Right cardiac atrium (tissue), 5 donors: ENCODE measurements at regions not wholly inside any gene's neighbourhood (a gene's known extent, or its start where the extent isn't known, plus 50 kb on each side); places are given as distances from the start of the nearest gene placed in this dataset.

Experiments
- ATAC-seq, 2 donors: fragments of 200-7000 bp; cut with Tn5 transposase; one replicate each; pipeline versions ENCODE4 v1.8.0 to v1.9.1; 2020; ENCODE audit warnings: moderate library complexity in 2 of 2, mild to moderate bottlenecking in 1 of 2
- DNase-seq, 3 donors: peaks; one replicate each; pipeline ENCODE4 v3.0.0-alpha.2; 2020
- H3K27ac ChIP-seq: one replicate; pipeline ENCODE4 v1.5.1; 2013; ENCODE audit warnings: mild to moderate bottlenecking, low read length, control low read depth, moderate library complexity
- H3K27me3 ChIP-seq: one replicate; pipeline ENCODE4 v1.6.1; 2013; ENCODE audit not compliant: control insufficient read depth, insufficient read depth
- H3K4me1 ChIP-seq: one replicate; pipeline ENCODE4 v1.6.1; 2013; ENCODE audit warnings: low read length; ENCODE audit not compliant: control insufficient read depth, insufficient read depth
- H3K4me3 ChIP-seq: one replicate; pipeline ENCODE4 v1.5.1; 2013; ENCODE audit warnings: low read length, control low read depth
- H3K9me3 ChIP-seq: one replicate; pipeline ENCODE4 v1.6.1; 2013; ENCODE audit warnings: low read length; ENCODE audit not compliant: control insufficient read depth
- WGBS: extraction: QIAGEN DNeasy Blood & Tissue Kit; methylation state at CpG from one replicate; pipeline ENCODE4 v1.1.7; 2013; 5-methylcytosine and 5-hydroxymethylcytosine counted together
- intact Hi-C, 4 donors: fragments of 100-400 bp; cut with DNase I; formaldehyde crosslinking; loops; one replicate each; pipeline versions ENCODE4 v1.11.0 to v1.14.0; 2022 to 2023
- donor health status: healthy with polysubstance abuse.
- donor health status: DM: no; HTN: yes; CAD: no.
- donor health status: DM: no; HTN: no; CAD: no.
- donor health status: DM: no; HTN: yes; CAD: no; lungs with severe emphysema.
- donor health status: DM: yes; HTN: yes; CAD: no.

- Histone ChIP-seq H3K4me1 (no peaks in the 10 kb centered on the region), H3K9me3 (no peaks in the 10 kb centered on the region), H3K27ac (no peak overlapping the region), H3K4me3 (no peak overlapping the region), H3K27me3 (no peaks in the 10 kb centered on the region)
- WGBS = 82% methylated on average over 9 of the region's 9 CpGs
- DNase-seq (no peak), ATAC-seq (no peak)
- intact Hi-C loops = no loop called here
Observed at GRCh38 chr4:32216502-32216901, 1496.3 kb downstream of the PCDH7 start.

- Histone ChIP-seq H3K27ac (no peak overlapping the region), H3K27me3 (no peaks in the 10 kb centered on the region), H3K9me3 (no peaks in the 10 kb centered on the region), H3K4me3 (no peak overlapping the region), H3K4me1 (no peaks in the 10 kb centered on the region)
- WGBS = 76% methylated on average over 3 of the region's 3 CpGs
- DNase-seq (no peak), ATAC-seq (no peak)
- intact Hi-C loops = no loop called here
Observed at GRCh38 chr4:32219306-32220075, 1499.3 kb downstream of the PCDH7 start.

GRCh38 chr4:32226204-32226603 lies 1506.0 kb downstream of the PCDH7 start:
- H3K27me3 ChIP-seq = no peaks in the 10 kb centered on the region
- intact Hi-C loops = no loop called here

GRCh38 chr4:32226733-32227132 lies 1506.6 kb downstream of the PCDH7 start:
- Histone ChIP-seq H3K9me3 (no peaks in the 10 kb centered on the region), H3K4me1 (no peaks in the 10 kb centered on the region), H3K4me3 (no peak overlapping the region), H3K27me3 (no peaks in the 10 kb centered on the region), H3K27ac (no peak overlapping the region)
- intact Hi-C loops = no loop called here
- DNase-seq = no peak
- WGBS = 72% methylated on average over 2 of the region's 2 CpGs
- ATAC-seq = no peak

More at GRCh38 chr4:32226204-32226603, 1506.0 kb downstream of the PCDH7 start:
- Histone ChIP-seq H3K4me1 (no peaks in the 10 kb centered on the region), H3K27ac (no peak overlapping the region), H3K9me3 (no peaks in the 10 kb centered on the region), H3K4me3 (no peak overlapping the region)
- DNase-seq (no peak), ATAC-seq (no peak)

GRCh38 chr4:32243926-32244325 lies 1523.8 kb downstream of the PCDH7 start:
- DNase-seq (no peak), ATAC-seq (no peak)
- WGBS = 72% methylated on average over 3 of the region's 3 CpGs
- H3K27ac ChIP-seq = no peak overlapping the region
- no peaks in the 10 kb centered on the region for H3K9me3 ChIP-seq
- no peak overlapping the region for H3K4me3 ChIP-seq
- intact Hi-C loops = no loop called here
- no peaks in the 10 kb centered on the region for H3K27me3 ChIP-seq
- no peaks in the 10 kb centered on the region for H3K4me1 ChIP-seq

- DNase-seq (no peak), ATAC-seq (no peak)
- no peaks in the 10 kb centered on the region for H3K4me1 ChIP-seq
- 40% methylated on average over 2 of the region's 2 CpGs for WGBS
- no peak overlapping the region for H3K4me3 ChIP-seq
- H3K9me3 ChIP-seq = no peaks in the 10 kb centered on the region
- intact Hi-C loops = no loop called here
- no peak overlapping the region for H3K27ac ChIP-seq
- H3K27me3 ChIP-seq = no peaks in the 10 kb centered on the region
Observed at GRCh38 chr4:32249040-32249439, 1528.9 kb downstream of the PCDH7 start.

- Histone ChIP-seq H3K27me3 (no peaks in the 10 kb centered on the region), H3K4me1 (no peaks in the 10 kb centered on the region), H3K27ac (no peak overlapping the region), H3K9me3 (no peaks in the 10 kb centered on the region), H3K4me3 (no peak overlapping the region)
- ATAC-seq = no peak
- WGBS = 95% methylated on average over 1 of the region's 1 CpG
- DNase-seq = no peak
- intact Hi-C loops = no loop called here
Observed at GRCh38 chr4:32251126-32251525, 1531.0 kb downstream of the PCDH7 start.

- no peak overlapping the region for H3K4me3 ChIP-seq
- no peaks in the 10 kb centered on the region for H3K27me3 ChIP-seq
- DNase-seq (no peak), ATAC-seq (no peak)
- no peaks in the 10 kb centered on the region for H3K4me1 ChIP-seq
- no peak overlapping the region for H3K27ac ChIP-seq
- intact Hi-C loops = no loop called here
- H3K9me3 ChIP-seq = no peaks in the 10 kb centered on the region
- 70% methylated on average over 2 of the region's 2 CpGs for WGBS
Observed at GRCh38 chr4:32251926-32252325, 1531.8 kb downstream of the PCDH7 start.

GRCh38 chr4:32254216-32254615 lies 1534.0 kb downstream of the PCDH7 start:
- H3K4me1 ChIP-seq = no peaks in the 10 kb centered on the region
- H3K9me3 ChIP-seq = no peaks in the 10 kb centered on the region
- intact Hi-C loops = no loop called here
- no peak overlapping the region for H3K27ac ChIP-seq
- H3K4me3 ChIP-seq = no peak overlapping the region
- 65% methylated on average over 3 of the region's 3 CpGs for WGBS
- ATAC-seq = no peak
- DNase-seq = no peak
- no peaks in the 10 kb centered on the region for H3K27me3 ChIP-seq

- H3K27me3 ChIP-seq = no peaks in the 10 kb centered on the region
- no peaks in the 10 kb centered on the region for H3K4me1 ChIP-seq
- intact Hi-C loops = no loop called here
- H3K4me3 ChIP-seq = no peak overlapping the region
- H3K9me3 ChIP-seq = no peaks in the 10 kb centered on the region
- H3K27ac ChIP-seq = no peak overlapping the region
- ATAC-seq = no peak
- 60% methylated on average over 2 of the region's 2 CpGs for WGBS
- DNase-seq = no peak
Observed at GRCh38 chr4:32258986-32259385, 1538.8 kb downstream of the PCDH7 start.

GRCh38 chr4:32261196-32261595 lies 1541.0 kb downstream of the PCDH7 start:
- H3K4me1 ChIP-seq = no peaks in the 10 kb centered on the region
- H3K4me3 ChIP-seq = no peak overlapping the region
- no peak overlapping the region for H3K27ac ChIP-seq
- no peaks in the 10 kb centered on the region for H3K9me3 ChIP-seq
- no peaks in the 10 kb centered on the region for H3K27me3 ChIP-seq
- WGBS = 85% methylated on average over 9 of the region's 9 CpGs
- ATAC-seq = no peak
- no peak for DNase-seq
- intact Hi-C loops = no loop called here

- ATAC-seq (no peak), DNase-seq (no peak)
- intact Hi-C loops = no loop called here
- no peaks in the 10 kb centered on the region for H3K9me3 ChIP-seq
- no peaks in the 10 kb centered on the region for H3K27me3 ChIP-seq
- H3K27ac ChIP-seq = no peak overlapping the region
- no peaks in the 10 kb centered on the region for H3K4me1 ChIP-seq
- no peak overlapping the region for H3K4me3 ChIP-seq
- WGBS = 0% methylated on average over 1 of the region's 1 CpG
Observed at GRCh38 chr4:32268863-32269262, 1548.7 kb downstream of the PCDH7 start.
